NCI-H69 (cell line): ENCODE measurements at regions not wholly inside any gene's neighbourhood (a gene's known extent, or its start where the extent isn't known, plus 50 kb on each side); places are given as distances from the start of the nearest gene placed in this dataset.

Source experiments
- DNase-seq: peaks from one replicate; lab custom pipeline; 2025; lab: John Stamatoyannopoulos, UW

DNA sequence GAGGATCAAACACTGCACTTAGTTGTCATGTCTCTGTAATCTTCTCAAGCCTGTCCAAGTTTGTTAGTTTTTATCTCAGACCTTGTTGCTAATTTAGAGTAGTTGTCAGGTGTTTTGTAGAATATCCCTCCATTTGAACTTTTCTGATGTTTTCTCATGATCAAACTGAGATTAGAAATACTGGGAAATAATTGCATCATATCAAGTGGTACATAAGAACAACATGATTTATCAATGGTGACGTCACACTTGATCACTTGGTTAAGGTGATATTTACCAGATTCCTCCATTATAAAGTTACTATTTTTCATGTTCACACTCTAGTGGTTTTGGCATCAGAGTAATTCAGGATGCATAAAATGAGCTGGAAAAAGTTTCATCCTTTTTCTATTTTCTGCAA lies 1182.4 kb upstream of the ZEB2 start:
- no peak for DNase-seq

DNA sequence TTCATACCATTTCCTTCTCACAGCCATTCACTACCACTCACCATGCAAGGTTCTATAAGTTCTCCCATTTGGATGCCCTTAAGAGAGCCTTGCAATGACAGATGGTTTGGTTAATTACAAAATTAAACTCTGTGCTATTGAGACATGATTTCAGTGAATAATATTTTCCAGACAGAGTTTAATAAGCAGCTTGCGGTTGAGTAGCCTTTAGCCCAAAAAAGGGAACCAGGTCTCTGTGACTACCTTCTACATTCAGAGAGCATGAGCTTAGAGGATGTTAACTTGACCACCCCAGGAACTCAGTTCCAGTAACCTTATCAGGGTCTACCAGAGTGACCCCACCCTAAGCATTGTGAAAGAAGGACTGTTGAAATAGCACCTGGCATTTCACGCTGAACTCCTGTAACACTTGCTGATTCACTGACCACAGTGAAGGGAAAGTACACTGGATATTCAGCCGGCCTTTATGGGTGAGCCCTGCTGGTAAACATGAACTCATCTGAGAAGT lies 1173.1 kb upstream of the ZEB2 start:
- no peak for DNase-seq

DNA sequence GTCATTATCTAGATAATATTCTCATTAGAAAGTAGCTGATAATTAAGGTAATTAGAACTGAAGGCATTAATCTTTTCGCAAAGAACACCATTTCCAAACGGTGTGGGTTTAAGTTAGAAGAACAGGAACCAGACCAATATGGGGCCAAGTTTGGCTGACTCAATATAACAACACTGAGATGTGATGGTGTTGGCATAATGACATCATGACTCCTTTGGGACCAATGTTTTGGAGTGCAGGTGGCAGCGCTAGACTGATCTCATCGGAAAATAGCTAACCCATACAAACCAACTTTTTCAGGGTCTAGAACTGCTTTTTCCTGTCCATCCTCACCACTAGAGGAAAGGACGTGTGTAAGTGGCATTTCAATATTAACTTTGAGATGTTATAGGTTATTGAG lies 1171.7 kb upstream of the ZEB2 start:
- no peak for DNase-seq

DNA sequence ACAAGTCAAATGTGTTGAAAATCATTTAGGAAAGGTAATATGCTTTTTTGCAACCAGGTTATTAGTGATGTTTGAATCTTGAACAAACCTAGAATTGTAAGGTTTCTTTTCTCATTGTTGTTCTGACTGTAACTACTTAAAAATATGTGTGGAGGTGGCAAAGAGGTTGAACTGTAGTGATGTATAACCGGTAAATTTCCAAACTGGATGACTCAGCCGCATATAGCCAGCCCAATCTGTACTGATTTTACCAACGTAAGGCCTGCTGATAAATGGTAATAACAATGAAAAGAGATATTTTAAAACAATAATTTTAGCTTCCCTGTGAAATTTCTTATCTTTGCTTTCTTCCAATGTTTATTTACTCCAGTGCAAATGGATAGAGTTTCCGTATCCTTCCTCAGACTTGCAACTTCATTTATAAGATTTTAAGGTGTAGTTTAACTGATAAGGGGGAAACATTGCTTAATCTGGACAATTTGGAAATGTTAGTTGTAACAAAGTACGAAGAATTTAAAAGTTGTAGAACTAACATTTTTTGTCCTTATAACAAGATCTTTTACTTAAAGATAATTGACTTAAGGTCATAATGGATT lies 1170.4 kb upstream of the ZEB2 start:
- DNase-seq = no peak

DNA sequence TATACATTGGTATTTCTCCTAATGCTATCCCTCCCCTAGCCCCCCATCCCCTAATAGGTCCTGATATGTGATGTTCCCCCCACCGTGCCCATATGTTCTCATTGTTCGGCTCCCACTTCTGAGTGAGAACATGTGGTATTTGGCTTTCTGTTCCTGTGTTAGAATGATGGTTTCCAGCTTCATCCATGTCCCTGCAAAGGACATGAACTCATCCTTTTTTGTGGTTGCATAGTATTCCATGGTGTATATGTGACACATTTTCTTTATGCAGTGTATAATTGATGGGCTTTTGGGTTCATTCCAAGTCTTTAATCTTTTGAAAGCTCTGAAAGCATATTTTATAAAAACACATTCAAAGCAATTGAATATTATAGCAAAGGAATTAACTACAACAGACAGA lies 1169.4 kb upstream of the ZEB2 start:
- DNase-seq = no peak

DNA sequence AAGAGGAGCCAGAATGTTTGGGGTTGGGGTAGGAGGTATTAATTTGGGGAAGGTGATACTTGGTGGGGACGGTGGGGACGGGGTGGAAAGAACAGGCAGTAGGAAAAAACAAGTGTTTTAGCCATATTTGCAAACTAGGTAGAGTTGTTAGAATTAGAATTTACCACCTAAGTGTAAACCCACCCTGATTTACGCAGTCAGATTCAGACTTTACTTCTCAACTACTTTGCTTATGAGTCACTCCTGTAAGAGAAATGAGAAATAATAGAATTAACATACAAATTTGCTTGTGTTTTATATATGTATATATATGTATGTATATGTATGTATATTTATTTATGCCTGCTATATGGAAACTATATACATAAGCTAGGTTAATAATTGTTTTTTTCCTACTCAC lies 1168.2 kb upstream of the ZEB2 start:
- no peak for DNase-seq

DNA sequence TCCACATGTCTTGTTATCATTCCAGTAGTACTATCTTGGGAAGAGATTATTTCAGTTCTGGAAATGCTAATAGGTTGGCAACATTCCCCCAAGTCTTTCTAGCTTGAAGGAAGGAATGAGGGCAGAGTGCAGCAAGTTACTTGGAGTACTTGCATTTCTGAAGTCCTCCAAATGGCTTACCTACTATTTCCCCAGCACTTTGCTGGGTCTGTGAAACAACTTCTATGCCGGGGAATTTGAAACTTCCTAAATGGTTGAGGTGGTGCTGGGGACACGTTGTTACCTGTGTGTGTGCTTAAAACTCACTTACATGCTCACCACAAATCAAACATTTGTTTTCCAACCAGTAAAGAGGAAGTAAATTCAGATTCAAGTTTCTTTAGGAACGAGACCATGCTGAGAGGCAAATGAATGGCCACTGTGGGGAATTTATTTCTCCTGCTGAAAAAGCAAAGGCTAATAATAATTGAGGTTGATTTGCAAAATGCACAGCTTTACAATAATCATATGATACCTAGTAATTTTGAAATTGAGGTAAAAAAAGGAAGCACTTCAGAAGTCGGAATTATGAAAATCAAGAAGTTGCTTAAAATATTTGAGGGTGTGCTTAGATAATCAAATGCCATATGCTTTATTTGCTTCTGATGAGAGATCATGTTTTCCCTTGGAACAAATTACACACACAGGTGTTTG lies 1167.7 kb upstream of the ZEB2 start:
- peak; percentile 42 for DNase-seq

DNA sequence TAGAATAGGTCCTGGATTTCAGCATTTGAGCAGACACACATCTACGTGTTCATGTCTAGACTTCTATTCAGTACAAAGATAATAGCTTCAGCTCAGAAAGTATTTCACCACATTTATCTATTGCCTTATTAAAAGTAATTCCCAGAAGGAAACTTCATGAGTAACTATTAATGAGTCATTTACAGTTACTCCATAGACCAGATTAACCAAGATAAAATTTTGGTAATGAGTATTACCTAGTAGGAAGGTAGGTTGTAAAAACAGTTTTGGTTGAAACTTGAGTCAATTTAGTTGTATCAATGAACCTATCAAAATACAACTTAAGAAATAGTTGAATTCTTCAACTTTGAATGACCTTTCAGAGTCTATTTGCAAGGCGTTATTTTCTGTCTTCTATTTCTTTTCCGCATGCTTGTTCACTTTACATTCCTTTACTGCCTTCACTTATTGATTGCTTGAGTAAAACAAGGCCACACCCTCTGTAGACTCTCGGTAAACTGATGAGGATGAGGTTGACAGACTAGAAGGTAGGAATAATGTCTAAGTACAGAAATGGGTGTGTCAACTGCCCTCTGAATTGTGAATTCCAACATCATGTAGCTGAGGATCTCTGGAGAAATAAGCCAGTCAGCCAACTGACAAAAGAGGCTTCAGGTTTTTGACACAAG lies 1165.6 kb upstream of the ZEB2 start:
- DNase-seq = no peak

DNA sequence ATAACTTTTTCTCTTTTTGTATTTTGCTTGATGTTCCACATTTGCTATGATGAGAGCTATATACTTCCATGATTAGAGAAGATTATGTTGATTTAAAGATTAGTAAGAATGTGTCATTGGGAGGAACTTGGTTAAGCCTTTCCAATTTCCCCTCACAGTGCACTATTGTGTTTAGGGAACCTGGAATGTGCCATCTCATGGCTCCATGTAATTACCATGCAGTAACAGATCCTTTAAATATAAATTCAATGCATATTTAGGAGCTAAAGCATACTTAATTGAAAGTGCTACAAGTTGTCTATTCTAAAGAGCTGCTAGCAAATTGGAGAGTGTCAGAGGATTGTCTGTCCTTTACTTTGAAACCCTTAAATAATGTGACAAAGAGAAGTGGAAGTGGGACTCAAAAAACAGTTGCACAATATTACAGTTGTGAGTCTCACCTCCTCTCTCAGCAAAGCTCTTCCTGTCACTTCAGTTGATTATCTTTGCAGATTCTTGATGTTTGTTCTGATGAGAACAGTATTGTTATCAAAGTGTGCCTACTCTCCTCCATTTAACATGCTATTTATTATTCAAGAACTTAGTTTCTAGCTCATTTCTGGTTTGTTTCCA lies 1162.7 kb upstream of the ZEB2 start:
- DNase-seq = no peak

DNA sequence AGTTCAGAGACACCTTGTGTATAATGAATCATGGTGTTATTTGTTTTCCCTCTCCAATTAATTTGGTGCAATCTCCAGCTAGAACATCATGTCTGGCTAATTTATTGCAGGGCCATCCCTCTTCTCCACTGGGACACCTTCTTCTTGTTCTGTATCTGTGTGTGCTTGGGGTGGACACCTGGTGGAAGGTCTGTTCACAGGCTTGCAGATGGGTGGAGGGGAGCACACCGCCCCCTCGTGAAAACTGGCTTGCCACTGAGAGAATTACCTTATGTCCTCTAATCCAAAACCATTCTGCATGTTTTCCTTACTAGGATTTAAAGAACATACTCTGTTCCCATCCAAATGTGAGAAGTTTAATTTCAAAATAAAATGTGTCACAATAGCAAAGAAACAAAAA lies 1160.4 kb upstream of the ZEB2 start:
- DNase-seq = no peak

DNA sequence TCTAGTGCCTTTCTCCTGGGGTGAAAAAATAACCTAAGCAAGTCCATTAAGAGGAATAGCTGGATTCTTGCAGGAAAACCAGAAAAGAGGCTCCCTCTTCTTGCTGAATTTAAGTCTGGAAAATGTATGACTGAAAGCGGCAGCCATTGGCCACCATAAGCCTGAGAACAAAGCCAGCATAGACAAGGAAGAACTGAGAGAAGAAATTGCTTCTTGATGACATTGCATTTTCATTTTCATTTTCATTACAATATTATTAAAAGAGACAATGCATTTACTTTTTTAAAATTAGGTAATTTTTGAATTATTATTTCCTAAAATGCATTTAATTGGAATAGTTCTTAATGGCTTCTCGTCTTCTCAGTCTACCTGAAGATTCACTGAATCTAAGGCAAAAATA lies 1157.5 kb upstream of the ZEB2 start:
- DNase-seq = no peak

DNA sequence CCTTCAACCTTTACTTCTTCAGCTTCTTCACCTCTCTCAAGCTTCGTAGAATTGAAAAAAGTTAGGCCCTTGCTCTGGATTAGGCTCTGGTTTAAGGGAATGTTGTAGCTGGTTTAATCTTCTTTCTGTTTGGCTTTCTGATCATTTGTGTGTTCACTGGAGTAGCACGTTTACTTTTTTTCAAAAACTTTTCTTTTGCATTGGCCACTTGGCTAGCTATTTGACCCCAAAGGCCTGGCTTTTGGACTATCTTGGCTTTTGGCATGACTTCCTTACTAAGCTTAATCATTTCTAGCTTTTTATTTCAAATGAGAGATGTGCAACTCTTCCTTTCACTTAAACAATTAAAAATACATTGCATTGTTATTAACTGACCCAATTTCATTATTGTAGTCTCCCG lies 1154.8 kb upstream of the ZEB2 start:
- DNase-seq = no peak

DNA sequence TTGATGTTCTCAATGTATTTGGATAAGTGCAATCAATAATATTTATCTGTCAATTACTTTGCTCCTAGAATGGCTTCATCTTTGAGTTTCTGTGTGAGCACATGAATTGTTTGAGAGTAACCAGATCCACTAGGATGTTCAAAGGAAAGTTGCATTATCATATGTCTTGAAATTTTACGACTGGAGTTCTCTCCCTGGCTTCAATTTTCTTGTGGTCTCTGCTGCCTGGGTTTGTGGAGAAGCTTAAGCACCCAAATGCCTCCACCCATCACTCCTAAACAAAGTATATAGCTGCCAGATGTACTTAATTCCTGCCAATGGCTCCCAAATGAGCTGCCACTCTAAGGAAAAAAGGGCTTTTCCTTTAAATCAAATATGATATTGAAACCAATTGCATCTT lies 1149.4 kb upstream of the ZEB2 start:
- DNase-seq = no peak

DNA sequence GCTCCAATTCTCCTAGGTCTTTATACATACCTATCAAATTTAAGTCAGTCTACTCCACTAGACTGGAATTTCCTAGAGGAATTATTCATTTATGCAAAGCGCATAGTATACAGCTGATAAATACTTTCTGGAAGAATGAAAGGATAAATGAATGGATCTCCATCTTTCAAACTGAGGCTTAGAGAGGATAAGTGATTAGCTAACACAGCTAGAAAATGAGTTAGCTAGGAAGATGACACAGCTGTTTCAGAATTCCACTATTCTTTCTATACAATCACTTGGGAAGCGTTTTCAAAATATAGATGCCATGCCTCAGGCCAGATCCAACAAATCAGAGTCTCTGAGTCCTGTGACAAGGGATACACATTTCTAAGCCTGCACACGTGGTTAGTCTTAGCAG lies 1146.6 kb upstream of the ZEB2 start:
- DNase-seq = no peak

DNA sequence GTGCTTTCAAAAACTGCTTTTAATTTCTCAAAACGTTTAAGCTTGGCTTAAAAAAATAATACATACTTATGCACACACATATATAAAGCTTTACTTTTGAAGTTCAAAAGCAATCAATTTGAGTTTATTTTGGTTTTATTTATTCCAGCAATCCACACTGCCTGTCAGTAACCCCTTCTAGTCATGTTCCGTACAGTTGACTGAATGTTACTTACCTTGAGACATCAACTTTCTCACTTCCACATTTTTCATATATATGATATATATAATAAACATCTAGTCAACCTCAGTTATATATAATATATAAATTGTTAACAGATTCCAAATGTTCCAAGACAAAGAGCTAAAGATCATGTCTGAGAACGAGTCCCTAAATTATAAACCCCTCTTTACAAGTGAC lies 1137.3 kb upstream of the ZEB2 start:
- DNase-seq = no peak

DNA sequence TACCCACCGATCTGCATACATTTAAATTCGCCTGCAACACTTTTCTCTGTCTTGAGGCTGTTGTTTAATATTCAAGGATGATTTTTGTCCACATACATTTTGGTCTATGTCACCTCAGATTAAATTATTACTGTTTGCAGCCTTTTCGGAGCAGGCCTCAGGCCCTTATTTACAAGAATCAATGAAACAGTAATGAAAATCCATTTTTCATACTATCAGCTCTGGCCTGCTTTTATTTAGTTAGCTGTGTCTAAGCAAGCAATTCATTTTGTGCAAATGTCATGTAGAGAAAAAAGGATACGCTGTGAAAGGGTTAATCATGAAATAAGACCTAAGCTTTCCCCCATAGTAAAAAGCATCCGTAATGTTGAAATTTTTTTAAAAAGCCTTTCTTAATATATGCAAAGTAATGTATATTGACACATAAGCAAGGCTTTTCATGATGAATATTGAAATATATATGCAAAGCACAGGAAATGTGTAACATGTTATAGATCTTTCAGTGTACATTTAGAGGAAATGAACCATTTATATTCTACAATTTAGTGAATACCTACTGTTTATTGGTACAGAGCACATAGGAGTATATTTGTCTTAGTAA lies 1135.3 kb upstream of the ZEB2 start:
- DNase-seq = no peak

DNA sequence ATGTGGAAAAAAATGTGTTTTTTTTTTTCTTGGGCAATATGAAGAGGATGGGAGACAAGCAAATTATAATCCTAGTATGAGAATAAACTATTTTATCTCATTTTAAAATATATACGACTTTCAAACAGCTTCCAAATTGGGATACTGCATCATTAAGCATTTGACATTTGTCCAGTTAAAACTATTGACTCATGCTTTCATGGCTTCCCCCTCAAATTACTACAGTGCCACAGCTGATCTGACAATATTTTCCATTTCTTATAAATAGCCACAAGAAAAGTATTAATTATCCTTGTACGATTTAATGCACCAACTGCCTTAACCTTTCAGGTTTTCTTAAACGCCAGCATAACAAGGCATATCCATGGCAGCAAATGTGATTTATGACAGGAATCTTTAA lies 1134.8 kb upstream of the ZEB2 start:
- DNase-seq = no peak

DNA sequence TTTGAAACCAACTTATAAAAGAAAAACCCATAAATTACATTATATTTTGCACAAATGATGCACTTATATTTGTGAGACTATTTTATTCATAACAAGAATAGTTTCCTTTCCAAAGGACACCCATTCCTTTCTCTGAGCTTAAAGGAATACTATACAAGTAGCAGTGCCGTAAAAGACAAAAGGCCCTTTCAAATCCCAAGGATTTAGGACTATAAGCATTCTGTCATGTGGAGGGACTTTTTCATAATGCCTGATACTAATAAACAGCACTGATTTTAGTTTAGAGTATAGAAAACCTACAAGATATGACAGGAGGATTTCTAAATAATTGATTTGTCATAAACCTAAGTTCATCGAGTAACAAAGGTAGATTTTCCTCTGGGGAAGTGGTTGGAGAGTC lies 1134.2 kb upstream of the ZEB2 start:
- no peak for DNase-seq

DNA sequence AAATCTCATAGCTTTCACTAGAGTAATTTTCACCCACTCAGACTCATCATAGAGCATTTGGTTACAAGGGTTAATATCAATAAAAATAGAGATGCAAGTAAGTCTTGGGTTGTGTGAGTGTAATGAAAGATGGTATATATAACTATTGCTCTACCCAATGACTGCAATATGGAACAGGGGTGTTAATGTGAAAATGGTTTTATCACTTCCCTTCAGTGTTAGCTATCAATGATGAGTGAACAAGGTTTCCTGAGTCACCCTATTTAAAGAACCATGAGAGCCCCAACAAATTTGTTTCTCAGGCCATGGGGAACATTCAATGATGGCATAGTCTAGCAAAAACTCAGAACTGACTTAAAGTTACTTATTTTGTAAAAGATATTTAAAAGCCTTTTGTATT lies 1133.6 kb upstream of the ZEB2 start:
- no peak for DNase-seq

DNA sequence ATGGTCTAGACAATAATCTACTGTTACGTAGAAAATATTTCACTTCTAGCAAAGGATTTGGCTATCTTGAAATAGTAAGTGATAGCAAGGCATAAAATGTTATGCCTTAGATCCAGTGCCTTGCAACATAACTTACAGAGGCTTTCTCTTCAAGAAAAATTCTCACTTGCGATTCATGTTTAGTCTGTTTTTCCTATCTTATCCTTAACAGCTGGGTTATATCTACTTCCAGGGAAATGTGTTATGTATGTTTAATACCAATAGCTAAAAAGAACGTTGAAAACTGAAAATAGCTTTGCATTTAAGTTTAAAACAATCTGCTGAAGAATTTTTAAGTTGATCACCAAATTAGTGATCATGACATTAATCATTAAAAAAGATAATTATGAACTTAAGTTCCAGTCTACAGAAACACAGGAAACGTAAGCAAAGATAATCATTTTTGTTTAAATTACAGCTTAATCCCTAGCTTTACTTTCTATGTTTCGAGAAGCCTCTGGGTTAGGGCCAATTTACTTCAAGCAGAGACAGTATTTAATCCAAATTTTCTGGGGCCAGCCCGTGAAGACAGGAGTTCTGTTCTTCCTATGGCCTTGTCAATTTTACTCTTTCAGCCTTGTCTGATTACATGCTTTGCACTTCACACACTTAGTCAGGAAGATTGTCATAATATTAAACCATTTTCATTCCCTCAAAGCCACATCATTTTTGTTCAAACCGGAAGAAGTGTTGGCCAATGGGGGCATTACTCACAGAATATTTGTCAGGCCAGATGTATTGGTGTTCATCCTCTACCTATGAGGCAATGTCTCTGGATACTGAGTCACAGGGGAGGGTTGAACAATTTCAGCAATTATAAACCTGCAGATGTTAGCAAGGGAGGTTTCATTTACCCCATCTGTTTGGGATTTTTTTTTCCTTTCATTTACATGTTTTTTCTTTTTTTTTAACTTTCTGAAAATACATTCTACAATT lies 1132.9 kb upstream of the ZEB2 start:
- no peak for DNase-seq

DNA sequence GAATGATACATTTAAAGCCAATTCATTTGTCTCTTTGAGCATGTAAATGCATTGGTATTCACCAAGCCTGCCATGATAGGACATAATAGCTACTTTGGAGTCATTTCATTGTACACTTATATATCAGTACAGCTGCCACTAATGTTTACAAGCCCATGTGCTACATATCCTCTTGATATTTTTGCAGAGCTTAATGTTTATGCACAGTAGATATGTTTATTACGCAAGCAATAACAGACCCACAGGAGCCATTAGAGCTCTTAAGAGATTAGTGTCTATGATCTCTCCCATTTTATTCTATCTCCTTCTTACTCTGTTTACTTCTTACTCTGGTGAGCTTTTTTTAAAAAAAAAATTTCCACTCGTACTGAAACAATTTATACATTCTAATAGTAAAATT lies 1132.1 kb upstream of the ZEB2 start:
- no peak for DNase-seq

DNA sequence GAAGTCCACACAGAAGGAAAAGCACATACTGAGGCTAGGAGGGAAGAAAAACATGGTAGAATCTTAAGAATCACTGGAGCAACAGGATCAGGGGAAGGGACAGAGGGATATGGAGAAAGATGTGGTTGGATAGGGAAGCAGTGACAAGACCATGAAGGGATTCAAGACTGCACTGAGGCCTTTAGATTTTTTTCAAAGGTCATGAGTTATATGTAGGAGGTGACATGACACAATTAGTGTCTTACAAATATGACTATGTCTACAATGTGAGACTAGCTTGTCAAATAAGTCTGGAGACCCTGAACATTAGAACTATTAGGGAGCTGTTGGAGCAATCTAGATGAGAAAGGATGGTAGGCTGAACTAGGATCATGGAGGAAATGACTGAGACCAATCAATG lies 1130.3 kb upstream of the ZEB2 start:
- no peak for DNase-seq
